ENCODE measurements at regions not wholly inside any gene's neighbourhood (a gene's known extent, or its start where the extent isn't known, plus 50 kb on each side); places are given as distances from the start of the nearest gene placed in this dataset.

DNA sequence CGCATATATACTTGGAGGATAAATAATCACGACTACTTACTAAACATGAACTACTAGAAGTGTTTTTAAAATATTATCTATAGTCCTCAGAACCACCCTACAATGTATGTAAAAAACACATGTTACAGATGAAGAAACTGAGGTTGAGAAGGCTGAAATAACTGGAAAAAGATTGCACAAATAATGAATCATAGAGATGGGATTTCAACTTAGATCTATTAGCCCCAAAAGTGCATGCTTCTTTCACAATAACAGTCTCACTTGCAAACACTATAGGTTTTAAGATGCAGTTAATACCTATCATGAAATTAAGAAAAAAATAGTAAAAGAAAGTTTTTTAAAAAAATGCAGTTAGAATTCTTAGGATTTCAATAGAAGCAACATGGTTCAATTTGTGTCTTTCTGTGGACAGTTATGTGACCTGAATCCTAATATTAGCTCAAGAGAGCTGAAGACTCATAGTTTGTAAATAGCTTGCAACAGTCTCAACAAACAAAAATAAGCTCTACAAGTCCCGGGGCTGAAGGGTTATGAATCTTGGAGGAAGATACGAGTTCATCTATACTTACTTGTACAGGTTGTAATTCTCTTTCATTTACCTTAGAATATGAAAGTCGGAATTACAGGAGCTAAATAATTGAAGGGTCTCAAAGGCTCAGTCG is 58.6 kb upstream of the NTPCR start:
- DNase-seq = no peak

GRCh38 chr1:232893481-232894313 is 56.7 kb upstream of the NTPCR start:
- no peak for DNase-seq

DNA sequence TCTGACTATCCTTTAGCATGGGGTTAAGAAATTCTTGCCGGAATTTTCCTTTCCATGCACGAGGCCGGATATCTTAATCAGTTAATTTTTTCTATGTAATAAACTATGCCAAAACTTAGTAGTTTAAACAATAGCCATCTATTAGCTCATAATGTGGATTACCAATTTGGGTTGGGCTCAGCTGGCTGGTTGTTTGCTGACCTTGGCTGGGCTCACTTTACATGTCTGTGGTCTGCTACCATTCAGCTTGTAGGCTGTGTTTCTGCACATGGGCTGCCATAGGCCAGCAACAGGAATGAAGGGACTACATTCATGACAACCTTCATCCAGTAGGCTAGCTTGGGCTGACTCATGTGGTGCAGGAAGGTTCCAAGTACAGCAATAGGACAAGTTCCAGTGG is 56.0 kb upstream of the NTPCR start:
- DNase-seq = no peak

DNA sequence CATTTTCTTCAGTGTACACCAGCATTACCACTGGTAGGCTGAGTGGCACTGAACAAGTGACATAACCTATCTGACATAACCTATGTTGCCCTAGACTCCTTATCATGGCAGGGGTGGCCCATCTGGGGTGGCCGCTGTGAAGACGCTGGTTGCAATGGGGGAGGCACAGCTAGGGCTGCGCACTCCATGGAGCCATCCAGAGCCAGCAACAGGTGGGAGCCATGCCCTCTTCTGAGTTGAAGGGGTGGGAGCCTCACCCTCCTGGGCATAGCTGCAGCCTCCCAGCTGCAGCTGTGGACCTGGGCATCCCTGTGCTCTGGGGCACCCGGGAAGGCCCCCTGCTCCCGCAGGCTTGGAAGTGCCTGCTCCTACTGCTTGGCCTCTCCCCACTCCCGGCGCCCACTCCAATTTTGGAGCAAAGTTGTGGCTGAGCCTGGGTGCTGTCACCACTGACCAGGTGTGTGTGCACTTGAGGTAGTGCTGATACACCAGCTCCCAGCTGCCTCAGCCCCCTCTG is 52.4 kb upstream of the NTPCR start:
- no peak for DNase-seq

DNA sequence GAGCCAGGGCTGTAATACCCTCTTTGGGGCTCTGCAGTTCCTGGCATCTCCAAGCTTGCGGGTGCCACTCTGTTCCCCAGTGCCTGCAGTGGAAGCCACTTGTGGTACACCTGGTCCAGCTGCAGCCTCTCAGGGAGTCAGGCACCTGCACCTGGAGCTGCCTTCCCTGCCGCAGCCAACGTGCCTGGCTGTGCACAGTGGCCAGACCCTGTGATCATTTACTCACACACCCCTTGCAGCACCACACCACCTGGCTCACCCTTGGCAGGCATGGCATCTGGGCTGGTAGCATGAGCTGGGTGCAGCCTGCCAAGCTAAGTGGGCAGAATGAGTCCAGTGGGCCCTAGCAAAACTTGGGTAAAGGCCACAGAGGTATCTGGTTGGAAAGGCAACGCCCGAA is 51.1 kb upstream of the NTPCR start:
- DNase-seq = no peak

GRCh38 chr1:232899839-232900238 is 50.6 kb upstream of the NTPCR start:
- DNase-seq = no peak

All from muscle of back (tissue), 3 donors.